ENCODE measurements at regions not wholly inside any gene's neighbourhood (a gene's known extent, or its start where the extent isn't known, plus 50 kb on each side); places are given as distances from the start of the nearest gene placed in this dataset.

- no peak overlapping the region for H3K4me3 Mint-ChIP-seq
- no peak overlapping the region for H3K9ac ChIP-seq (ENCODE audit: insufficient read depth, low read length, poor library complexity, severe bottlenecking)
- no peak for TF ChIP-seq CTCF (IDR thresholded peaks at IDR 0.05)
- no peaks in the 10 kb centered on the region for H4K20me1 ChIP-seq (ENCODE audit: insufficient read depth, low read length)
- DNase-seq = no peak
- H3K27ac ChIP-seq (ENCODE audit: low read depth in 1 of 2, low read length in 2 of 2) = no peak overlapping the region
- intact Hi-C loops (cut with micrococcal nuclease) = no loop called here
- H3K79me2 ChIP-seq (ENCODE audit: insufficient read depth, low read length) = no peaks in the 10 kb centered on the region
- no peaks in the 10 kb centered on the region for H3K4me1 ChIP-seq (ENCODE audit: control insufficient read depth in 1 of 2, insufficient read depth in 2 of 2, low read length in 2 of 2)
- no peaks in the 10 kb centered on the region for H3K36me3 ChIP-seq (replicated peaks in 1 of 2; ENCODE audit: control insufficient read depth in 1 of 2, insufficient read depth in 2 of 2, low read length in 2 of 2)
- H3K4me3 ChIP-seq (replicated peaks in 1 of 3; ENCODE audit: low read depth in 2 of 3, low read length in 3 of 3) = no peak overlapping the region
- H3K27ac Mint-ChIP-seq = no peak overlapping the region
- no peak overlapping the region for H3K4me2 ChIP-seq (replicated peaks; ENCODE audit: extremely low read depth, low read length, poor library complexity, severe bottlenecking)
- H3K9me3 ChIP-seq (replicated peaks in 1 of 2; ENCODE audit: control insufficient read depth in 1 of 2, insufficient read depth in 1 of 2, low read length in 2 of 2) = no peaks in the 10 kb centered on the region
- 78% methylated on average over 6 of the region's 6 CpGs for WGBS (ENCODE audit: insufficient coverage)
- H3K4me1 Mint-ChIP-seq = no peaks in the 10 kb centered on the region
- H3K27me3 ChIP-seq (ENCODE audit: control insufficient read depth in 2 of 2, insufficient read depth in 2 of 2, low read length in 2 of 2) = no peaks in the 10 kb centered on the region
- H2AFZ ChIP-seq (ENCODE audit: insufficient read depth, low read depth, low read length, poor library complexity, severe bottlenecking) = no peak overlapping the region
- peaks cover 0 to 5% (median 0%) of the 10 kb centered on the region in 7 donors for H3K9me3 Mint-ChIP-seq
- no peaks in the 10 kb centered on the region for H3K36me3 Mint-ChIP-seq
- H3K27me3 Mint-ChIP-seq (ENCODE audit: low read depth in 3 of 3) = peaks cover 2 to 11% (median 3%) of the 10 kb centered on the region in 3 donors
Observed at GRCh38 chr1:5681654-5682053, 310.6 kb downstream of the NPHP4 start.

- no peaks in the 10 kb centered on the region for H3K4me1 ChIP-seq (ENCODE audit: control insufficient read depth in 1 of 2, insufficient read depth in 2 of 2, low read length in 2 of 2)
- no peaks in the 10 kb centered on the region for H3K9me3 ChIP-seq (replicated peaks in 1 of 2; ENCODE audit: control insufficient read depth in 1 of 2, insufficient read depth in 1 of 2, low read length in 2 of 2)
- no peak overlapping the region for H3K4me2 ChIP-seq (replicated peaks; ENCODE audit: extremely low read depth, low read length, poor library complexity, severe bottlenecking)
- no peak overlapping the region for H3K27ac ChIP-seq (ENCODE audit: low read depth in 1 of 2, low read length in 2 of 2)
- H3K79me2 ChIP-seq (ENCODE audit: insufficient read depth, low read length) = no peaks in the 10 kb centered on the region
- H3K9ac ChIP-seq (ENCODE audit: insufficient read depth, low read length, poor library complexity, severe bottlenecking) = no peak overlapping the region
- H3K27me3 ChIP-seq (ENCODE audit: control insufficient read depth in 2 of 2, insufficient read depth in 2 of 2, low read length in 2 of 2) = no peaks in the 10 kb centered on the region
- intact Hi-C loops (cut with micrococcal nuclease) = no loop called here
- no peaks in the 10 kb centered on the region for H3K36me3 Mint-ChIP-seq
- WGBS (ENCODE audit: insufficient coverage) = 73% methylated on average over 2 of the region's 4 CpGs
- no peak overlapping the region for H2AFZ ChIP-seq (ENCODE audit: insufficient read depth, low read depth, low read length, poor library complexity, severe bottlenecking)
- H3K4me3 Mint-ChIP-seq = no peak overlapping the region
- H4K20me1 ChIP-seq (ENCODE audit: insufficient read depth, low read length) = no peaks in the 10 kb centered on the region
- no peaks in the 10 kb centered on the region for H3K36me3 ChIP-seq (replicated peaks in 1 of 2; ENCODE audit: control insufficient read depth in 1 of 2, insufficient read depth in 2 of 2, low read length in 2 of 2)
- DNase-seq = no peak
- no peak overlapping the region for H3K27ac Mint-ChIP-seq
- H3K4me3 ChIP-seq (replicated peaks in 1 of 3; ENCODE audit: low read depth in 2 of 3, low read length in 3 of 3) = no peak overlapping the region
- no peaks in the 10 kb centered on the region for H3K4me1 Mint-ChIP-seq
- TF ChIP-seq CTCF (IDR thresholded peaks at IDR 0.05) = no peak
- peaks cover 0 to 7% (median 2%) of the 10 kb centered on the region in 7 donors for H3K9me3 Mint-ChIP-seq
- H3K27me3 Mint-ChIP-seq (ENCODE audit: low read depth in 3 of 3) = peaks cover 0 to 10% (median 2%) of the 10 kb centered on the region in 3 donors
Observed at GRCh38 chr1:5680600-5680999, 311.6 kb downstream of the NPHP4 start.
